NCI-H2227 (cell line): ENCODE measurements at regions not wholly inside any gene's neighbourhood (a gene's known extent, or its start where the extent isn't known, plus 50 kb on each side); places are given as distances from the start of the nearest gene placed in this dataset.

Source experiments
- DNase-seq: peaks from one replicate; lab custom pipeline; 2025; ENCODE audit not compliant: unreplicated experiment; lab: John Stamatoyannopoulos, UW

- no peak for DNase-seq
Observed at GRCh38 chr2:74063486-74063885, 78.8 kb downstream of the TET3 start.

GRCh38 chr2:74065456-74065855 is 80.7 kb downstream of the TET3 start:
- no peak for DNase-seq

GRCh38 chr2:74066491-74067203 is 81.1 kb downstream of the BOLA3 start:
- DNase-seq, result no peak

- no peak for DNase-seq
Observed at GRCh38 chr2:74067221-74067747, 80.4 kb downstream of the BOLA3 start.

- DNase-seq, result no peak
Observed at GRCh38 chr2:74070991-74071390, 76.7 kb downstream of the BOLA3 start.

- DNase-seq, result no peak
Observed at GRCh38 chr2:74071426-74071825, 76.3 kb downstream of the BOLA3 start.

GRCh38 chr2:74072565-74072964 is 75.1 kb downstream of the BOLA3 start:
- DNase-seq, result no peak

- DNase-seq, result no peak
Observed at GRCh38 chr2:74074487-74074886, 73.2 kb downstream of the BOLA3 start.

- no peak for DNase-seq
Observed at GRCh38 chr2:74076074-74076470, 71.6 kb downstream of the BOLA3 start.

GRCh38 chr2:74077636-74078035 is 70.1 kb downstream of the BOLA3 start:
- DNase-seq, result peak; percentile 57

- DNase-seq, result no peak
Observed at GRCh38 chr2:74078466-74078865, 69.2 kb downstream of the BOLA3 start.

- DNase-seq, result no peak
Observed at GRCh38 chr2:74079522-74080341, 68.0 kb downstream of the BOLA3 start.

- peak; percentile 4 for DNase-seq
Observed at GRCh38 chr2:74080346-74080745, 67.4 kb downstream of the BOLA3 start.

GRCh38 chr2:74081030-74081762 is 66.5 kb downstream of the BOLA3 start:
- DNase-seq, result no peak

- no peak for DNase-seq
Observed at GRCh38 chr2:74081763-74082110, 66.0 kb downstream of the BOLA3 start.

- DNase-seq, result no peak
Observed at GRCh38 chr2:74083750-74084149, 64.0 kb downstream of the BOLA3 start.
